Lung (tissue), 11 donors: ENCODE measurements at regions not wholly inside any gene's neighbourhood (a gene's known extent, or its start where the extent isn't known, plus 50 kb on each side); places are given as distances from the start of the nearest gene placed in this dataset.

ENCODE experiments used
- ATAC-seq: fragments of 200-7000 bp; cut with Tn5 transposase; one replicate; pipeline ENCODE4 v1.9.1; 2020; ENCODE audit warnings: moderate number of reproducible peaks; ENCODE audit not compliant: insufficient read depth, low FRiP score
- DNase-seq, 3 donors: peaks; one replicate each; pipeline ENCODE4 v3.0.0-alpha.2; 2013 to 2017
- H3K27ac ChIP-seq, 2 donors: one replicate each; pipeline ENCODE4 v1.5.1; 2013; ENCODE audit warnings: mild to moderate bottlenecking in 2 of 2, moderate library complexity in 2 of 2, control low read depth in 1 of 2, inconsistent platforms in 1 of 2, low read depth in 1 of 2, low read length in 1 of 2
- H3K27me3 ChIP-seq, 3 donors: one replicate each; pipeline ENCODE4 v1.5.1; 2013; ENCODE audit warnings: low read length in 2 of 3; ENCODE audit not compliant: control insufficient read depth in 3 of 3, insufficient read depth in 3 of 3
- H3K36me3 ChIP-seq, 4 donors: one replicate each; pipeline ENCODE4 v1.5.1; 2013; ENCODE audit warnings: low read length in 4 of 4, mild to moderate bottlenecking in 1 of 4, moderate library complexity in 1 of 4; ENCODE audit not compliant: control insufficient read depth in 4 of 4, insufficient read depth in 4 of 4
- H3K4me1 ChIP-seq, 5 donors: one replicate each; pipeline ENCODE4 v1.5.1; 2013; ENCODE audit warnings: low read length in 5 of 5, mild to moderate bottlenecking in 2 of 5, moderate library complexity in 1 of 5; ENCODE audit not compliant: control insufficient read depth in 5 of 5, insufficient read depth in 5 of 5
- H3K4me3 ChIP-seq: one replicate; pipeline ENCODE4 v1.5.1; 2013; ENCODE audit warnings: mild to moderate bottlenecking, control low read depth, moderate library complexity
- H3K9ac ChIP-seq, 2 donors: one replicate each; pipeline ENCODE4 v1.5.1; 2013; ENCODE audit warnings: low read length in 2 of 2, control low read depth in 1 of 2; ENCODE audit not compliant: insufficient read depth in 1 of 2
- H3K9me3 ChIP-seq, 4 donors: one replicate each; pipeline ENCODE4 v1.5.1; 2013; ENCODE audit warnings: low read length in 3 of 4, mild to moderate bottlenecking in 1 of 4, moderate library complexity in 1 of 4; ENCODE audit not compliant: control insufficient read depth in 4 of 4, insufficient read depth in 3 of 4
- WGBS, 2 donors: extraction: QIAGEN DNeasy Blood & Tissue Kit; methylation state at CpG; one replicate each; pipeline ENCODE4 v1.1.7; 2013; 5-methylcytosine and 5-hydroxymethylcytosine counted together
- TF ChIP-seq, protein P1 (sequence below): IDR thresholded peaks from 2 replicates; pipeline ENCODE4 v1.5.1; 2012; ENCODE audit warnings: mild to moderate bottlenecking; ENCODE audit errors: control extremely low read depth, extremely low read depth
- donor health status: control.
- donor health status: control.
- donor health status: Bipolar disorder and iron deficiency.
- donor health status: healthy.
- donor health status: DM: yes; HTN: yes; CAD: no.

DNA sequence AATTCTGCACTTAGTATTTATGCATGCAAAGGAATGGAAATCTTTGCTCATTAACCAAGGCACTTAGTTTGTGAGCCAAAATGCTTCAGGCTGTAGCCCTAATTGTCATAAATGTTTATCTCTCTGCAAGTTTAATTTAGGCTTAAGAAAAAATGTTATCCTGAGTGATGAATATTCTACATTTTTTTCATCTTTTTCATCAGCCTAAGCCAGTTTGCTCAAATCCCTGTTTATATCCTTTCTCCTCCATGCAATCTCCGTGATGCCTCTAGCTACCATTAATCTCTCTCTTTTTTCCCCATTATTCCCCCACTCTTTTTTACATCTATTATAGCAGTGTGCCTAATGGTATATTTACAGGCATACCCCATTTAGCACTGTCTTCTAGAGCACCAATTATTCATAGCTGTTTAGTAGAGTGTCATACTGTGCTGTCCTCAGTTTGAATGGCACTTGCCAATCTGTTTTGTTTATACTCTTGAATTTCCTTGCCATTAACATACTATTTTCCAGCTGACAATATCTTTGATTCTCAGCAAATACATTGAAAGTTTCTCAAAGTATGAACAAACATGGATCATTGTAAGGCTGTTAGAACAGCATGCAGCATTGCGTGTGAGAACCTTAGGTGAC lies 1457.0 kb downstream of the MAT2B start:
- peak in 1 of 3 donors; percentile 10 for DNase-seq
- Histone ChIP-seq H3K27me3 (no peaks in the 10 kb centered on the region), H3K4me1 (peaks cover 0 to 3% (median 0%) of the 10 kb centered on the region in 5 donors), H3K36me3 (no peaks in the 10 kb centered on the region), H3K9me3 (no peaks in the 10 kb centered on the region), H3K4me3 (no peak overlapping the region), H3K27ac (no peak overlapping the region), H3K9ac (no peak overlapping the region)
- ATAC-seq = no peak
- WGBS, 2 donors = 90 to 93% methylated on average over 2 of the region's 2 CpGs
- TF ChIP-seq, protein P1, sequence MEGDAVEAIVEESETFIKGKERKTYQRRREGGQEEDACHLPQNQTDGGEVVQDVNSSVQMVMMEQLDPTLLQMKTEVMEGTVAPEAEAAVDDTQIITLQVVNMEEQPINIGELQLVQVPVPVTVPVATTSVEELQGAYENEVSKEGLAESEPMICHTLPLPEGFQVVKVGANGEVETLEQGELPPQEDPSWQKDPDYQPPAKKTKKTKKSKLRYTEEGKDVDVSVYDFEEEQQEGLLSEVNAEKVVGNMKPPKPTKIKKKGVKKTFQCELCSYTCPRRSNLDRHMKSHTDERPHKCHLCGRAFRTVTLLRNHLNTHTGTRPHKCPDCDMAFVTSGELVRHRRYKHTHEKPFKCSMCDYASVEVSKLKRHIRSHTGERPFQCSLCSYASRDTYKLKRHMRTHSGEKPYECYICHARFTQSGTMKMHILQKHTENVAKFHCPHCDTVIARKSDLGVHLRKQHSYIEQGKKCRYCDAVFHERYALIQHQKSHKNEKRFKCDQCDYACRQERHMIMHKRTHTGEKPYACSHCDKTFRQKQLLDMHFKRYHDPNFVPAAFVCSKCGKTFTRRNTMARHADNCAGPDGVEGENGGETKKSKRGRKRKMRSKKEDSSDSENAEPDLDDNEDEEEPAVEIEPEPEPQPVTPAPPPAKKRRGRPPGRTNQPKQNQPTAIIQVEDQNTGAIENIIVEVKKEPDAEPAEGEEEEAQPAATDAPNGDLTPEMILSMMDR = no peak

DNA sequence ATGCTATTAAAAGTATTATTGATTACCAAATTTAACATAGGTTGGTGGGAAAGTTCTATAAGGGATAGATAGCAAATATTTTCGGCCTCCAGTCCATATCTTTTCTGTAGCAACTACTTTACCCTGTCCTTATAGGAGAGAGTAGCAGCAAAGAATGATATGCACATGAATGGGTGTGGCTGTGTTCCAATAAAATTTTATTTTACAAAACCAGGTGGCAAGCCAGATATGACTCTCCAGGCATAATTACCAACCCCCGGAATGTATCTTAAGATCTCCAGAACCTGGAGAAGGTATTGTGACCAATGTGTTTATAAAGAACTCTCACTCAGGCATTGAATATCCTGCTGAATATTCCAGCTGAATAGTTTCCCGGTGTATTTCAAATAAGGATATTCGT lies 1461.2 kb downstream of the MAT2B start:
- no peak for DNase-seq
- no peaks in the 10 kb centered on the region for H3K9me3 ChIP-seq
- 84 to 88% methylated on average over 4 of the region's 4 CpGs for WGBS, 2 donors
- no peak overlapping the region for H3K4me3 ChIP-seq
- TF ChIP-seq, protein P1 = no peak
- H3K36me3 ChIP-seq = no peaks in the 10 kb centered on the region
- no peak for ATAC-seq
- no peaks in the 10 kb centered on the region for H3K27me3 ChIP-seq
- peaks cover 0 to 3% (median 0%) of the 10 kb centered on the region in 5 donors for H3K4me1 ChIP-seq
- no peak overlapping the region for H3K27ac ChIP-seq
- H3K9ac ChIP-seq = no peak overlapping the region

DNA sequence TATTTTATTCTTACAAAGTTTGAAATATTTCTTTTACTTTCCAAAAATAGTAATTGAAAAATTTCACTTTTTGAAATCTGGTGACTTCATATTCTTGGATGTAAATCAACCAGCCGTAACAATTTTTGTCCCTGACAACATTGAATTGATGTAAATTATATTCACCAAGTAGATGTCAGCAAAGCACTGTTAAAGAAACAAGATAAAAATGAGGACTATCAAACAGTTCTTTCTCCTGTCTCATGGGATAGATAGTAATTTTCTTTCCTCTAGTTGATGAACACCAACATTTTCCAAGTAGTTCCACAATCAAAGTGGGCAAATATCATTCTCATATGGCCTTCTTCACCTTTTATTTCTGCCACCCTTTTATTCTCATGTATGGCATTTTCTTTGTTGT lies 1461.9 kb downstream of the MAT2B start:
- WGBS, 2 donors = 80 to 88% methylated on average over 1 of the region's 1 CpG

More for the DNA sequence above, 1461.9 kb downstream of the MAT2B start:
- no peak overlapping the region for H3K4me3 ChIP-seq
- no peaks in the 10 kb centered on the region for H3K9me3 ChIP-seq
- H3K4me1 ChIP-seq = peaks cover 0 to under 1% (median 0%) of the 10 kb centered on the region in 5 donors
- no peak for ATAC-seq
- no peaks in the 10 kb centered on the region for H3K27me3 ChIP-seq
- no peaks in the 10 kb centered on the region for H3K36me3 ChIP-seq
- no peak for DNase-seq
- no peak overlapping the region for H3K9ac ChIP-seq
- TF ChIP-seq, protein P1 = no peak
- H3K27ac ChIP-seq = no peak overlapping the region
